H9 (cell line): ENCODE measurements at regions not wholly inside any gene's neighbourhood (a gene's known extent, or its start where the extent isn't known, plus 50 kb on each side); places are given as distances from the start of the nearest gene placed in this dataset.
A peak's percentile ranks its signal among the peaks of the same experiment; 100 is the strongest.

Experiments used
- DNase-seq: peaks from one replicate; pipeline ENCODE4 v3.0.0-alpha.2; 2017
- H2AFZ ChIP-seq: one replicate; pipeline ENCODE4 v1.6.1; 2013; ENCODE audit warnings: mild to moderate bottlenecking, low read length, control low read depth, moderate library complexity
- H2AK5ac ChIP-seq: 2 replicates; pipeline ENCODE4 v1.6.1; 2013; ENCODE audit warnings: low read length, control low read depth, mixed read lengths; ENCODE audit not compliant: insufficient read length
- H2BK120ac ChIP-seq: one replicate; pipeline ENCODE4 v1.6.1; 2013; ENCODE audit warnings: low read depth, mild to moderate bottlenecking, low read length, control low read depth, inconsistent platforms; ENCODE audit not compliant: poor library complexity, severe bottlenecking
- H2BK12ac ChIP-seq: 2 replicates; pipeline ENCODE4 v1.6.1; 2013; ENCODE audit warnings: low read length, control low read depth, mixed read lengths, low read depth; ENCODE audit not compliant: insufficient read length
- H2BK15ac ChIP-seq: 2 replicates; pipeline ENCODE4 v1.6.1; 2013; ENCODE audit warnings: low read depth, low read length, control low read depth
- H2BK20ac ChIP-seq: one replicate; pipeline ENCODE4 v1.6.1; 2013; ENCODE audit warnings: low read depth, mild to moderate bottlenecking, low read length, control low read depth, inconsistent platforms; ENCODE audit not compliant: poor library complexity, severe bottlenecking
- H2BK5ac ChIP-seq: 2 replicates; pipeline ENCODE4 v1.6.1; 2013; ENCODE audit warnings: low read length, control low read depth, mixed read lengths; ENCODE audit not compliant: insufficient read length
- H3K14ac ChIP-seq: 2 replicates; pipeline ENCODE4 v1.6.1; 2013; ENCODE audit warnings: low read length, control low read depth; ENCODE audit not compliant: insufficient read depth
- H3K18ac ChIP-seq: 2 replicates; pipeline ENCODE4 v1.6.1; 2013; ENCODE audit warnings: low read depth, mild to moderate bottlenecking, mixed read lengths, low read length, control low read depth; ENCODE audit not compliant: insufficient read length
- H3K23ac ChIP-seq: 2 replicates; pipeline ENCODE4 v1.6.1; 2013; ENCODE audit warnings: low read length, control low read depth, mixed read lengths, low read depth; ENCODE audit not compliant: insufficient read length
- H3K23me2 ChIP-seq: 2 replicates; pipeline ENCODE4 v1.6.1; 2013; ENCODE audit warnings: low read depth, mild to moderate bottlenecking, mixed read lengths, low read length, control low read depth; ENCODE audit not compliant: insufficient read length, poor library complexity, severe bottlenecking
- H3K27ac ChIP-seq: 2 replicates; pipeline ENCODE4 v1.5.1; 2013; ENCODE audit warnings: low read length, control low read depth, mixed read lengths, low read depth; ENCODE audit not compliant: insufficient read length
- H3K27me3 ChIP-seq: 2 replicates; pipeline ENCODE4 v1.6.1; 2013; ENCODE audit warnings: low read length, control low read depth, inconsistent platforms; ENCODE audit not compliant: insufficient read depth
- H3K4ac ChIP-seq: 2 replicates; pipeline ENCODE4 v1.6.1; 2013; ENCODE audit warnings: low read depth, mild to moderate bottlenecking, control low read depth, inconsistent platforms, low read length, moderate library complexity
- H3K4me1 ChIP-seq: 2 replicates; pipeline ENCODE4 v1.6.1; 2013; ENCODE audit warnings: low read length, control low read depth, inconsistent platforms; ENCODE audit not compliant: insufficient read depth
- H3K4me2 ChIP-seq: 2 replicates; pipeline ENCODE4 v1.6.1; 2013; ENCODE audit warnings: low read length, control low read depth, mixed read lengths; ENCODE audit not compliant: insufficient read length, insufficient read depth
- H3K56ac ChIP-seq: 2 replicates; pipeline ENCODE4 v1.6.1; 2013; ENCODE audit warnings: low read depth, mild to moderate bottlenecking, mixed read lengths, low read length, control low read depth; ENCODE audit not compliant: insufficient read length
- H3K79me1 ChIP-seq: 2 replicates; pipeline ENCODE4 v1.6.1; 2013; ENCODE audit warnings: low read depth, mild to moderate bottlenecking, moderate library complexity, low read length, control low read depth, inconsistent platforms; ENCODE audit not compliant: insufficient read depth, poor library complexity, severe bottlenecking
- H3K79me2 ChIP-seq: 2 replicates; pipeline ENCODE4 v1.6.1; 2013; ENCODE audit warnings: low read length, control low read depth, inconsistent platforms; ENCODE audit not compliant: insufficient read depth
- H3K9ac ChIP-seq: 2 replicates; pipeline ENCODE4 v1.6.1; 2013; ENCODE audit warnings: low read length, control low read depth, mixed read lengths; ENCODE audit not compliant: insufficient read length; ENCODE audit errors: extremely low read depth
- H3K9me3 ChIP-seq: one replicate; pipeline ENCODE4 v1.6.1; 2013; ENCODE audit warnings: low read depth, low read length, inconsistent platforms; ENCODE audit not compliant: control insufficient read depth
- H3T11ph ChIP-seq: one replicate; pipeline ENCODE4 v1.6.1; 2013; ENCODE audit warnings: mild to moderate bottlenecking, low read length, control low read depth, inconsistent platforms
- H4K20me1 ChIP-seq: one replicate; pipeline ENCODE4 v1.6.1; 2013; ENCODE audit not compliant: control insufficient read depth, insufficient read length, insufficient read depth
- H4K5ac ChIP-seq: 2 replicates; pipeline ENCODE4 v1.6.1; 2013; ENCODE audit warnings: low read depth, mild to moderate bottlenecking, mixed read lengths, low read length, control low read depth; ENCODE audit not compliant: insufficient read length
- H4K8ac ChIP-seq: replicated peaks from 2 replicates; pipeline ENCODE4 v1.6.1; 2013; ENCODE audit warnings: low read length, control low read depth, mixed read lengths, low read depth; ENCODE audit not compliant: insufficient read length
- H4K91ac ChIP-seq: 2 replicates; pipeline ENCODE4 v1.6.1; 2013; ENCODE audit warnings: low read depth, mild to moderate bottlenecking, moderate library complexity, mixed read lengths, low read length, control low read depth; ENCODE audit not compliant: insufficient read length
- H3K27ac Mint-ChIP-seq, 3 experiments: 2 replicates in 2 of 3; 3 replicates in 1 of 3; pipeline ENCODE4 v1.8.0; 2020 to 2021; ENCODE audit warnings: mixed read lengths in 3 of 3, mild to moderate bottlenecking in 1 of 3, moderate library complexity in 1 of 3
- H3K27me3 Mint-ChIP-seq: 2 replicates; pipeline ENCODE4 v1.8.0; 2021; ENCODE audit warnings: low read depth, mild to moderate bottlenecking, moderate library complexity, mixed read lengths
- H3K36me3 Mint-ChIP-seq, 3 experiments: 2 replicates in 2 of 3; 3 replicates in 1 of 3; pipeline ENCODE4 v1.8.0; 2020 to 2021; ENCODE audit warnings: low read depth in 3 of 3, mixed read lengths in 3 of 3; ENCODE audit not compliant: insufficient read depth in 1 of 3
- H3K4me1 Mint-ChIP-seq, 2 experiments: 2 replicates each; pipeline ENCODE4 v1.8.0; 2020; ENCODE audit warnings: mixed read lengths in 2 of 2
- H3K4me3 Mint-ChIP-seq, 2 experiments: 2 replicates in 1 of 2; 3 replicates in 1 of 2; pipeline ENCODE4 v1.8.0; 2020 to 2021; ENCODE audit warnings: mild to moderate bottlenecking in 2 of 2, mixed read lengths in 2 of 2, moderate library complexity in 1 of 2
- H3K9me3 Mint-ChIP-seq, 2 experiments: 2 replicates in 1 of 2; 3 replicates in 1 of 2; pipeline ENCODE4 v1.8.0; 2020; ENCODE audit warnings: mild to moderate bottlenecking in 2 of 2, mixed read lengths in 2 of 2, moderate library complexity in 1 of 2
- WGBS: extraction: QIAGEN DNeasy Blood & Tissue Kit; methylation state at CpG from one replicate; pipeline ENCODE4 v1.1.7; 2013; ENCODE audit warnings: missing lambda C conversion rate, low lambda C conversion rate, mixed read lengths; ENCODE audit not compliant: insufficient read length; ENCODE audit errors: extremely low coverage; 5-methylcytosine and 5-hydroxymethylcytosine counted together
- TF ChIP-seq, protein P1 (sequence below): fragments of 200-600 bp; sonication (generic); conservative IDR thresholded peaks from 3 replicates; pipeline ENCODE4 v1.8.0; 2021; ENCODE audit warnings: antibody characterized with exemption, mild to moderate bottlenecking

DNA sequence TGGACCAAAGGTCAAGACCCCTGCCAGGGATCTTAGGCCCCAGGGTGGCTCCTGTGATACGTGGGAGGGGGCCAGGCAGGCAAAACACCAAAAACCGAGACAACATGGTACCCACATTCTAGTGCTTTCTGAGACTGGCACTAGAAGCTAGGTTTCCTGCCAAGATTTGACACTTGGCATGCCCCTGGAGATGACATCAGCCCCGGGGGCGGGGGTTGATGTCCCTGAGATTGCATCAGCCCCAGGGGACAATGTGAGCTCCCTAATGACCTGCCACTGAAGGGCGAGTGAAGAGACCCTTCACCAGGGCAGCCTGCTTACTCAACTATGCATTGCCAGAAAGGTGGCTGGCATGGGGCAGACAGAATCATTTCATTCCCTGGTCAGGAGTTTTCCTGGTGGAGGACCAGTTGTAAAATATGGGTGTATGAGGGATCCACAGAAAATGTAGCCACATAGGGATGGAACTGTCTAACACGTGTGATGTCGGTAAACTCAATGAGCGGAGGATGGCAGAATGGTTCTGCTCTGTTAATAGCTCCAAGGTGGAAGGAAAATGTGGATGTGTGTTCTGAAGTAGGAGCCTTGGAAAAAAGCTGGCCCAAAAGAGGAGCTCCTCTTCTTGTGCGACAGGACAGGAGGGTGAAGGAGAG, 219.7 kb downstream of the UNC5CL start:
- Histone ChIP-seq H3T11ph (no peak overlapping the region), H3K9me3 (no peaks in the 10 kb centered on the region), H4K5ac (no peak overlapping the region), H3K27me3 (no peaks in the 10 kb centered on the region; the same call in 1 of the 2 replicates), H2BK5ac (no peak overlapping the region), H3K4me2 (no peak overlapping the region), H4K8ac (no peak overlapping the region), H3K56ac (no peak overlapping the region), H2BK20ac (no peak overlapping the region), H3K18ac (no peak overlapping the region), H3K79me2 (no peaks in the 10 kb centered on the region), H2AK5ac (no peak overlapping the region), H3K4me1 (no peaks in the 10 kb centered on the region), H3K14ac (no peak overlapping the region), H2BK15ac (no peak overlapping the region), H2BK12ac (no peak overlapping the region), H4K20me1 (no peaks in the 10 kb centered on the region), H2AFZ (no peak overlapping the region), H3K27ac (no peak overlapping the region), H4K91ac (no peak overlapping the region), H2BK120ac (no peak overlapping the region), H3K4ac (no peak overlapping the region), H3K23ac (no peak overlapping the region), H3K79me1 (no peaks in the 10 kb centered on the region), H3K9ac (no peak overlapping the region), H3K23me2 (no peaks in the 10 kb centered on the region)
- no peaks in the 10 kb centered on the region for H3K9me3 Mint-ChIP-seq
- no peak overlapping the region for H3K4me3 Mint-ChIP-seq
- no peak for DNase-seq
- no CpG with 5 or more reads among the region's 9 CpGs for WGBS
- no peaks in the 10 kb centered on the region for H3K4me1 Mint-ChIP-seq
- H3K27ac Mint-ChIP-seq: peak overlapping the region in 1 of 3 experiments; percentile 50; a peak in 1 of 7 replicates
- H3K36me3 Mint-ChIP-seq: no peaks in the 10 kb centered on the region
- TF ChIP-seq, protein P1, sequence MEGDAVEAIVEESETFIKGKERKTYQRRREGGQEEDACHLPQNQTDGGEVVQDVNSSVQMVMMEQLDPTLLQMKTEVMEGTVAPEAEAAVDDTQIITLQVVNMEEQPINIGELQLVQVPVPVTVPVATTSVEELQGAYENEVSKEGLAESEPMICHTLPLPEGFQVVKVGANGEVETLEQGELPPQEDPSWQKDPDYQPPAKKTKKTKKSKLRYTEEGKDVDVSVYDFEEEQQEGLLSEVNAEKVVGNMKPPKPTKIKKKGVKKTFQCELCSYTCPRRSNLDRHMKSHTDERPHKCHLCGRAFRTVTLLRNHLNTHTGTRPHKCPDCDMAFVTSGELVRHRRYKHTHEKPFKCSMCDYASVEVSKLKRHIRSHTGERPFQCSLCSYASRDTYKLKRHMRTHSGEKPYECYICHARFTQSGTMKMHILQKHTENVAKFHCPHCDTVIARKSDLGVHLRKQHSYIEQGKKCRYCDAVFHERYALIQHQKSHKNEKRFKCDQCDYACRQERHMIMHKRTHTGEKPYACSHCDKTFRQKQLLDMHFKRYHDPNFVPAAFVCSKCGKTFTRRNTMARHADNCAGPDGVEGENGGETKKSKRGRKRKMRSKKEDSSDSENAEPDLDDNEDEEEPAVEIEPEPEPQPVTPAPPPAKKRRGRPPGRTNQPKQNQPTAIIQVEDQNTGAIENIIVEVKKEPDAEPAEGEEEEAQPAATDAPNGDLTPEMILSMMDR: no peak
- peaks cover 10% of the 10 kb centered on the region for H3K27me3 Mint-ChIP-seq
